Colonic mucosa (tissue), 4 donors: ENCODE measurements at regions not wholly inside any gene's neighbourhood (a gene's known extent, or its start where the extent isn't known, plus 50 kb on each side); places are given as distances from the start of the nearest gene placed in this dataset.

Experiments used
- DNase-seq: peaks from one replicate; pipeline ENCODE4 v3.0.0-alpha.2; 2020
- H3K27ac ChIP-seq: fragments of 200-600 bp; one replicate; pipeline ENCODE4 v1.8.0; 2021
- H3K27me3 ChIP-seq: fragments of 200-600 bp; one replicate; pipeline ENCODE4 v1.8.0; 2021
- H3K36me3 ChIP-seq: fragments of 200-600 bp; one replicate; pipeline ENCODE4 v1.8.0; 2021
- H3K4me1 ChIP-seq: fragments of 200-600 bp; one replicate; pipeline ENCODE4 v1.8.0; 2021; ENCODE audit warnings: mild to moderate bottlenecking
- H3K4me3 ChIP-seq: fragments of 200-600 bp; one replicate; pipeline ENCODE4 v1.8.0; 2021
- H3K9ac ChIP-seq, 2 donors: one replicate each; pipeline ENCODE4 v1.7.0; 2013; ENCODE audit warnings: control low read depth in 2 of 2, low read depth in 2 of 2, low read length in 2 of 2
- H3K9me3 ChIP-seq: fragments of 200-600 bp; one replicate; pipeline ENCODE4 v1.8.0; 2021
- CTCF ChIP-seq: fragments of 200-600 bp; IDR thresholded peaks from one replicate; pipeline ENCODE4 v1.8.0; 2022; ENCODE audit warnings: antibody characterized with exemption, mild to moderate bottlenecking
- intact Hi-C: fragments of 100-400 bp; cut with DNase I; formaldehyde crosslinking; loops from one replicate; pipeline ENCODE4 v1.14.1; 2022
- donor health status: healthy.
- donor health status: DM: no; HTN: no; CAD: no.
- donor health status: DM: no; HTN: no; CAD: no.

GRCh38 chrX:33465137-33465536 is 253.8 kb upstream of the DMD start:
- Histone ChIP-seq H3K27me3 (no peaks in the 10 kb centered on the region), H3K4me1 (no peaks in the 10 kb centered on the region), H3K27ac (no peak overlapping the region), H3K4me3 (no peak overlapping the region), H3K36me3 (no peaks in the 10 kb centered on the region), H3K9ac (no peak overlapping the region), H3K9me3 (no peaks in the 10 kb centered on the region)
- no peak for TF ChIP-seq CTCF
- no peak for DNase-seq
- intact Hi-C loops: no loop called here

- no peak overlapping the region for H3K4me3 ChIP-seq
Measured at GRCh38 chrX:33457102-33457501, 245.8 kb upstream of the DMD start.

GRCh38 chrX:33447285-33447684 is 235.9 kb upstream of the DMD start:
- TF ChIP-seq CTCF: no peak
- no peaks in the 10 kb centered on the region for H3K9me3 ChIP-seq
- intact Hi-C loops: no loop called here
- no peak overlapping the region for H3K4me3 ChIP-seq
- no peaks in the 10 kb centered on the region for H3K36me3 ChIP-seq
- H3K27me3 ChIP-seq: no peaks in the 10 kb centered on the region
- no peak overlapping the region for H3K27ac ChIP-seq
- no peak for DNase-seq
- no peak overlapping the region for H3K9ac ChIP-seq
- no peaks in the 10 kb centered on the region for H3K4me1 ChIP-seq

More at GRCh38 chrX:33457102-33457501, 245.8 kb upstream of the DMD start:
- Histone ChIP-seq H3K4me1 (no peaks in the 10 kb centered on the region), H3K9ac (no peak overlapping the region), H3K27me3 (no peaks in the 10 kb centered on the region), H3K27ac (no peak overlapping the region), H3K9me3 (no peaks in the 10 kb centered on the region), H3K36me3 (no peaks in the 10 kb centered on the region)
- no peak for TF ChIP-seq CTCF
- intact Hi-C loops: no loop called here
- DNase-seq: no peak

- H3K27ac ChIP-seq: no peak overlapping the region
- no peaks in the 10 kb centered on the region for H3K9me3 ChIP-seq
- peak; percentile 82 for TF ChIP-seq CTCF
- H3K4me3 ChIP-seq: no peak overlapping the region
- no peak overlapping the region for H3K9ac ChIP-seq
- peak; percentile 59 for DNase-seq
- no peaks in the 10 kb centered on the region for H3K27me3 ChIP-seq
- no peaks in the 10 kb centered on the region for H3K36me3 ChIP-seq
- intact Hi-C loops: loop anchor here (10.0 kb wide), 1 partner anchor 860 kb away; no protein-coding TSS in a partner anchor
- no peaks in the 10 kb centered on the region for H3K4me1 ChIP-seq
Measured at GRCh38 chrX:33434256-33435092, 223.1 kb upstream of the DMD start.

- no peak overlapping the region for H3K27ac ChIP-seq
Measured at GRCh38 chrX:33416273-33416805, 205.0 kb upstream of the DMD start.

More at GRCh38 chrX:33416273-33416805, 205.0 kb upstream of the DMD start:
- no peaks in the 10 kb centered on the region for H3K4me1 ChIP-seq
- no peaks in the 10 kb centered on the region for H3K27me3 ChIP-seq
- no peak for TF ChIP-seq CTCF
- H3K9ac ChIP-seq: no peak overlapping the region
- no peaks in the 10 kb centered on the region for H3K9me3 ChIP-seq
- intact Hi-C loops: no loop called here
- no peak overlapping the region for H3K4me3 ChIP-seq
- H3K36me3 ChIP-seq: no peaks in the 10 kb centered on the region
- DNase-seq: no peak
